GM19238 (cell line): ENCODE measurements at regions not wholly inside any gene's neighbourhood (a gene's known extent, or its start where the extent isn't known, plus 50 kb on each side); places are given as distances from the start of the nearest gene placed in this dataset.
"Not testable (repeated sequence)": the region's sequence is repeated elsewhere in the genome, so short reads cannot be mapped to it uniquely, and the experiment has no call there.

ENCODE experiments used
- DNase-seq: peaks from one replicate; pipeline ENCODE4 v3.0.0; 2011; ENCODE audit warnings: low spot score; ENCODE audit not compliant: insufficient read length

DNA sequence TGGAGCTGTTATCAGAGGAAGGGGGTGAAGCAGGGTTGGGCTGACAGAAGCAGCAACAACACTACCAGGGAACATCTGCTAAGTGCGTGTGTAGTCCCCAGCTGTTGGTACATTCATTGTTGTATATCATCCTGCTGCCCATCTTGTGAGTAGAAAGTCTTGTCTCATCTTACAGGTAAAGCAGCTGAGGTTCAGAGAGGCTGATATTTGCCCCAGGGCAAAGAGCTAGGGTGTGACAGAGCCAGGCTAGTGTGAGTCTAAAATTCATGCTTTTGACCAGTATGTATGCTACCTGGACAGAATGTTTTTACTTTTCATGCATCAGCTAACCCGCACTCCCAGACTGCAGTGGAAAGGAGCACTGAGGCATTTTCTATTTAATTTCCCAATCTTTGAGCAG lies 221.6 kb downstream of the STK31 start:
- DNase-seq = no peak

- no peak for DNase-seq
Measured at GRCh38 chr7:23938215-23938614, 228.2 kb downstream of the STK31 start.

DNA sequence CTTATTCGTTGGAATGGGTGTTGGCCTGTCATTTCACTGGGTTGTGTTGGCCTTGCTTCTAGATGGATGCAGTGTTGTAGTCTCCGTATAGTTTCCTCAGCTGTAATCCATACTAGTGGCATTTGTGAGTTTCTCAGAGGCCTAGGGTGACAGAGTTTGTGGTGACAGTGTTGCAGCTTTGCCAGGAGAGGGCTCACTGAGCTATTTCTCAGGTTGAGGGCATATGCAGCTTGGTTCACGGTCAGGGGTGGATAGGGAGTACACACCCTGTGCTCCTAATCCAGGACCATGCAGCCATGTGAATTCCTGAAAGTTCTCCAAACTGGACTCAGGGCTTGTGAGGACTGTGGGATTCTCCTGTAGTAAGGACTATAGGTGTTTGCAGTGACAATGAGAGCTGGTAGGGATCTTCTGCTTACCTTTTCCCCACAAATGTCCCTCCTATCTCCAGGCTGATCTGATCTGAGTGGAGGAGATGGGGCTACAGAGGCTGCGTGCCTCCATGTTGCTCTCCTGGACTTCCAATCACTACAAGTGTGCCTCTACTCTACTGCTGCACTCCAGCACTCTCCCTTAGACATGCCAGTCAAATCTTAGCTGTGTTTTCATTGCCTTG lies 229.0 kb downstream of the STK31 start:
- no peak for DNase-seq

GRCh38 chr7:23939747-23940146 lies 229.7 kb downstream of the STK31 start:
- DNase-seq = not testable (repeated sequence)

GRCh38 chr7:23941551-23941950 lies 231.5 kb downstream of the STK31 start:
- DNase-seq = no peak

DNA sequence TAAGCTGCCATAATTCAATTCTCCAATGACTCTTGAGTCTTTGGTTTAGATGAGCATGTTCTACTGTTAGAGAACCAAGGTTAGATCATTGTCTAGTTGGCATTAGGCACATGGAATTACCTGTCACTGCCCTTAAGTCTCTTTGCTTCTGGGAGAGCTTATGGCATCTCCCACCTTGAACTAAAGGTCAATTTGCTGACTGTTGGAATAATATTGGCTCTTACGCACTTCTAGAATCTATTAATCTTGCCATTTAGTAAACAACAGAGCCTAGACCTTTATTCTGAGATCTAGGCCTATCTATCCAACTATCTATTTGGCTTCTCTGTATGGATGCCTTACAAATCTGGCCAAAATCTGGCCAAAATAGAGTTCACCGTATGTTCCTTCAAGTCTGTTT lies 232.0 kb downstream of the STK31 start:
- DNase-seq = no peak

- DNase-seq = no peak
Measured at GRCh38 chr7:23944131-23944530, 234.1 kb downstream of the STK31 start.

DNA sequence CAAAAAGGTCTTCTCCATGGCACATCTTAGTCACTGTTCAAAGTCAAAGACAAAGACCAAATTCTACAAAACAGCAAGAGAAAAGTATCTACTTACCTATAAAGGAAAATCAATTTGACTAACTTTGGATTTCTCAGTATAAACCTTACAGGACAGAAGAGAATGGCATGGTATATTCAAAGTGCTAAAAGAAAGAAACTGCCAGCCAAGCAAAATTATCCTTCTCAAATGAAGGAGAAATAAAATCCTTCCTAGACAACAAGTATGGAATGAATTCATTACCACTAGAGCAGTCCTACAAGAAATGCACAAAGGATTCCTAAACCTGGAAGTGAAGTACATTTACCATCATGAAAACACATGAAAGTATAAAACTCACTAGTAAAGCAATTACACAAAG lies 235.5 kb downstream of the STK31 start:
- no peak for DNase-seq

- no peak for DNase-seq
Measured at GRCh38 chr7:23955145-23955544, 245.1 kb downstream of the STK31 start.

DNA sequence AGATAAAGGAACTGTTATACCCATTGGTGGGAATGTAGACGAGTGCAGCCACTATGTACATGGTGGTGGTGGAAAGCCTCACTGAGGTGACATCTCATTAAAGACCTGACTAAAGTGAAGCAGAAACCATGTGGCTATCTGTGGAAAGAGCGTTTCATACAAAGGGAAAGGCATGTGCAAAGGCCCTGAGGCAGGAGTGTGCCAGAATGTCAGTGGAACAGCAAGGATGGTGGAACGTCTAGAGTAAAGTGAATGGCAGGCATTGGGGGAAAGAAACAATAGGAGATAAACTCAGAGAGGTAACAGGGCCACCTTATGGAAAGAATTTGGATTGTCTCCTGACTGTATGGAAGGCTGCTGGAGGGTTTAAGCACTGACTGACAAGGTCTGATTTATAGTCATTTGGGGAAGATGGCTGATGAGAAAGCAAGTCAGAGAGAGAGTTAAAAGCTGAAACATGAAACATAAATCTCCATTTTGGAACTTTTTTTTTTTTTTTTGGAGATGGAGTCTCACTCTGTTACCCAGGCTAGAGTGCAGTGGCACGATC lies 245.7 kb downstream of the STK31 start:
- no peak for DNase-seq

GRCh38 chr7:23956772-23957576 lies 247.0 kb downstream of the STK31 start:
- DNase-seq = no peak

DNA sequence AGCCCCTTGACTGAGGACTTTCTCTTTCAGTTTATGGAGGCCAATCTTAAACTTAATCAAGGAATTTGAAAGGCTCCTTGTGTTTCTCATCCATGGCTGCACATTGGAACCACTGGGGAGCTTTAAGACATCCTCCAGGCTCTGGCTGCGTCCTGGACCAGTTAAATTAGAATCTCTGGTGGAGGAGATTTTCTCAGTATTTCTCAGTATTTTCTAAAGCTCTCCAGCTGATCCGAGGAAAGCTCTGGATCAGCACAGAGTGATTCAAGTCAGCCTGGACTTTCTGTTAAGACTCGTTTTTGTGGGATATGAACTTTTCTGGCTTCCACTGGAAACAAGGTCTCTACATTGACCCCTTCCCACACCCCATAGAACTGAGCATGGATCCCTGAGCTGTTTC lies 249.8 kb downstream of the STK31 start:
- DNase-seq = no peak

DNA sequence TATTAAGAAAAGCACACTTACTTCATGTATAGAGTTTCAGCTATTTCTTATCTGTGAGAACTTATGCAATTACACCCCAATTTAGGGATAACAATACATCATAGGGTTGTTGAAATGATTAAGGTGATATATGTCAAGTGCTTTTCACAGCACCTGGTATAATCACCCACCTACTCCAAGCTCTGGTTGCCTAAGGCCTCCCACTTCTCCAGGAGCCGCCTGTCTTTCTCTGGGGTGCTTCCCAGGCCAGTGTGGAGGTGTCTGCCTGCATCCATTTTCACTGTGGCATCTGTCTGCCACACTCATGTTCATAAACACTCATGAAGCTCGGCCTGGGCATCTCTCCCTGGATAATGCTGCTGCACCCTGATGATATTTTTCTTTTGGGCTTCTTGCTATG lies 250.3 kb downstream of the STK31 start:
- DNase-seq = no peak

GRCh38 chr7:23963461-23964165 lies 253.6 kb downstream of the STK31 start:
- DNase-seq = no peak

DNA sequence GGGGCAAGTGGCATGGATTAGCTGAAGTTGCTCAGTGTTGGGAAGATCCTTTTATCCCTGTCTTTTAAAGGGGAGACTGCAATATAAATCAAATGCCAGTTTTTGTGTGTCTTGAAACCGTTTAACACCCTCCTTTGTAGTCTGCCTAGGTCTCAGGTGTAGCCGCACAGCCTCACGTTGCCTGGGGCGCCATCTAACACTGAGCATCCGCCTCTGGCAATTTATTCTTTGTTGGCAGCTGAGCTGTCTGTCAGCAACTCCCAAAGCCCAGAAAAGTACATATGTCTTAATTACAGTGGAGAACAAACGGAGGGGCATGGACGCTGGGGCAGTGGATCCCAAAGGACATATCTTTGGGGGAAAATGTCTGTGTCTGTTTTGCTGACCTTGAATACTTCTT lies 254.7 kb downstream of the STK31 start:
- no peak for DNase-seq

- no peak for DNase-seq
Measured at GRCh38 chr7:23965296-23965695, 255.3 kb downstream of the STK31 start.

GRCh38 chr7:23966941-23967340 lies 256.9 kb downstream of the STK31 start:
- no peak for DNase-seq

- no peak for DNase-seq
Measured at GRCh38 chr7:23967949-23968599, 258.1 kb downstream of the STK31 start.

DNA sequence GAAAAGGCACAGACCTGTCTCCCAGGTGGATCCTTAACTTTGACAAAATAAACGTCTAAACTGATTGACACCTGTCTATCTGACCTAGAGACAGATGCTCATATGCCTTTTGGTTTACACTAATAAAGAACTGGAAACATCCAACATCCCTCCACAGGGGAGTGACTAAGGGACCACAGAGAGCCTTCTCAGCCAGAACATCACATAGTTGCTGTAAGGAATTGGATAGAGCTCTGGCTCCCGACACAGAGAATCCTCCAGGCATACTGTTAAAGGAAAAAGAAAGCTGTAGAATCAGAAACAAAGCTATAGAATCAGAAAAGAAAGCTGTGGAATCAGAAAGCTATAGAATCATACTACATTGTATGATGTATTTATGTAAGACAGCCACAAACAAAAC lies 258.8 kb downstream of the STK31 start:
- no peak for DNase-seq

GRCh38 chr7:23969443-23969842 lies 259.4 kb downstream of the STK31 start:
- DNase-seq = no peak

DNA sequence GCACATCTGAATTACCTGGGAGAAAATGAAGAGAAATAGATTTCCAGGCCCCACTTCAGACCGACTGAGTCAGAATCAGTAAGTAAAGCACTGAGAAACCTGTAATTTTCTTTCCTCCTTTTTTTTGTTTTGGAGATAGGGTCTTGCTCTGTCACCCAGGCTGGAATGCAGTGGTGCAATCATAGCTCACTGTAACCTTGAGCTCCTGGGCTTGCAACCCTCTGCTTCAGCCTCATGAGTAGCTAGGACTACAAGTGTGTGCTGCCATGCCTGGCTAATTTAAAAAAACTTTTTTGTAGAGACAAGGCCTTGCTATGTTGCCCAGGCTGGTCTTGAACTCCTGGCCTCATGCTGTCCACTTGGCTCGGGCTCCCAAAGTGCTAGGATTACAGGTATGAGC lies 260.2 kb downstream of the STK31 start:
- no peak for DNase-seq

GRCh38 chr7:23971031-23971430 lies 261.0 kb downstream of the STK31 start:
- DNase-seq = no peak
